VCaP (cell line): ENCODE measurements at regions not wholly inside any gene's neighbourhood (a gene's known extent, or its start where the extent isn't known, plus 50 kb on each side); places are given as distances from the start of the nearest gene placed in this dataset.

Experiments
- H3K27ac ChIP-seq: fragments of 450-650 bp; 2 replicates; pipeline ENCODE4 v1.5.1; 2017
- CTCF ChIP-seq: fragments of 450-650 bp; conservative IDR thresholded peaks from 2 replicates; pipeline ENCODE4 v1.5.1; 2017; ENCODE audit warnings: mild to moderate bottlenecking, moderate library complexity

DNA sequence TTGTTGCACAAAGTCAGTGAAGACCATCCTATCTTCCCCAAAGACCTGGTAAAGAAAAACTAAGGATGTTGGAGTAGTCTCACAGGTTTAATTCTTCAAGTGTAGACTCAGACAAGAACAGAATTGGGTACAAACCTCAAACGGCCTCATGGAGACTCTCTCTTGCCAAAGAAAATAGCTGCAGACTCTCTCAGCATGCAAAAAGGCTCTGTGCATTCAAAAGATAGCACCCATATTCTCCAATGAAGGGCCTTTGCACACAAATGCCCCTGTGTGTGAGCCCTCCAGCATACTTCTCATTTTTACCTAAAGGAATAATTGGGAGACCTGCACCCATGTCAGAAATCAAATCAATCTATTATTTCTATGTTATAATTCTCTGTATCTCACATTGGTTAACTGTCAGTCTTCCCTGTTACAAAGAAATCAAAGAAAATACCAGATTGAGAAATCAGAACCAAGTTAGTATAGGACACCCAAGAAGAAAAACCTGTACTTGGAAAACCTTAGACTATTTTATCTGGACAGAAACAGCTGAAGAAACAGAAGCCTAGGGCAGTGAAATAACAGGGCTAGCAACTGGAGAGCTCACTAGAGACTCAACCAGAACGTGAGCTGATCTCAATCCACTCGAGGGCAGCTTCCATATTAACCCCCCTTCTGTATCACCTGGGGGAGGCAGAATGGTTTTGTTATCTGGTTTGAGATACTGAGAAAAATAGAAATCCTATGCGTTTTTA lies 134.7 kb upstream of the DNAJC10 start:
- no peak overlapping the region for H3K27ac ChIP-seq
- no peak for TF ChIP-seq CTCF

DNA sequence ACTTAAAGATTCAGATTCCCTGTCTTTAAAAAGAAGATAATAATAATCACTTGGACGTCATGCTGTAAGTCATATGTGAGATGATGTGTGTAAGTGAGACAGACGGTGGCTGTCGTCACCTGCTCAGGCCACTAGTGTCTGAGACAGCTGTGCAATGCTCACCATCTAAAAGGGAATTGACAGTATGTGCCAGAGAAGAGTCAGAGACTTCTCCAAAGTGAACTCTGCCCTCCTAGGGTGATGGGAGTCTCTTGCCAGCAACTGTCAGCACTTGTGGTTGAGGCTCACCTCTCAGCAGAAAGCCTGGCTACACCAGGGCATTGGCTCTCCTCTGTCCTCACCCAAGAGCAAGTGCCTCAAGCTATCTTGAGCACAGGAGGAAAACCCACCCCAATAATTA lies 131.6 kb upstream of the DNAJC10 start:
- TF ChIP-seq CTCF = no peak
- no peak overlapping the region for H3K27ac ChIP-seq

DNA sequence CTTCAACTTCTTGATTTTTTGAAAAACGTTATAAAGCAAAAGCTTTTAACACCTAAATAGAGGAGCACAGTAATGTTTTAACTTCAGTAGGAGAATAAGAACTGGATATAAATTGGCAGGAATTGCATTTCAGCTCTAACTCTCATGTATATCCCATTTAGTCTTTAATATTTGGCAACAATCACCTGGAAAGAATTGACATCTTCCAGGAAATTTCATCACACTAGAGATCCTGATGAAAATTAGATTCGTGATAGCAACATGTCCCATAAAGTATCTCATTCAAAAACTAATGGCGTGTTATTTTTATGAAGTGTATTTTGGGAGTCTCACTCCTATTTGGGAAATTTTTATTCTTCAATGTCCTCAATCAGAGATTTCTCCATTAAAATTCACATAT lies 131.1 kb upstream of the DNAJC10 start:
- H3K27ac ChIP-seq = no peak overlapping the region

GRCh38 chr2:182585430-182585829 lies 130.6 kb upstream of the DNAJC10 start:
- TF ChIP-seq CTCF = no peak
- no peak overlapping the region for H3K27ac ChIP-seq

More for the DNA sequence above, 131.1 kb upstream of the DNAJC10 start:
- TF ChIP-seq CTCF = no peak

GRCh38 chr2:182586426-182586825 lies 129.6 kb upstream of the DNAJC10 start:
- TF ChIP-seq CTCF = no peak

DNA sequence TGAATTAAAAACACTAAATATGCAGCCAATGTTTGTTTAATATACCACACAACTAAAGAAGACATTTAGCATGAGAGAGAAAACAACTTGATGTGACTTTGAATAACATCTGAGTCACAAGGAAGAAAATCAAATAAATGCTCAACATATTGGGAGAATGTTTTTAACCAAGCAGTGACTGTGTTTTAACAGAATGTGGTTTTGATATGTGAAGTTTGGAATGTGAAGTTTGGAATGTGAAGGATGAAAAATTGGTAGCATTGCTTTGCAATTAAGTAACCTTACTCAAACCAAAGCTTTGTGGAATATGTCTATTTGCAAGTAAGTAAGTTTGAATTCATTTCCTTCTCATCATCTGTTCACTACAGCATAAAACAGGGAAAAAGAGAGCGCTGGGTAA lies 128.2 kb upstream of the DNAJC10 start:
- H3K27ac ChIP-seq = no peak overlapping the region

More at GRCh38 chr2:182586426-182586825, 129.6 kb upstream of the DNAJC10 start:
- H3K27ac ChIP-seq = no peak overlapping the region

GRCh38 chr2:182589121-182589520 lies 126.9 kb upstream of the DNAJC10 start:
- TF ChIP-seq CTCF = no peak

More for the DNA sequence above, 128.2 kb upstream of the DNAJC10 start:
- no peak for TF ChIP-seq CTCF

More at GRCh38 chr2:182589121-182589520, 126.9 kb upstream of the DNAJC10 start:
- no peak overlapping the region for H3K27ac ChIP-seq
